ENCODE measurements at regions not wholly inside any gene's neighbourhood (a gene's known extent, or its start where the extent isn't known, plus 50 kb on each side); places are given as distances from the start of the nearest gene placed in this dataset.

- TF ChIP-seq CTCF (IDR thresholded peaks at IDR 0.05) (no peak), SIN3A (IDR thresholded peaks at IDR 0.05; ENCODE audit: borderline replicate concordance, insufficient read depth, low read depth, low read length) (no peak)
Measured at GRCh38 chr4:96093563-96093962, 253.7 kb downstream of the PDHA2 start.

All from Panc1 (cell line).